ENCODE measurements at regions not wholly inside any gene's neighbourhood (a gene's known extent, or its start where the extent isn't known, plus 50 kb on each side); places are given as distances from the start of the nearest gene placed in this dataset.
"Not testable (repeated sequence)": the region's sequence is repeated elsewhere in the genome, so short reads cannot be mapped to it uniquely, and the experiment has no call there.

- DNase-seq, result no peak
These were observed 156.8 kb upstream of the MSX2 start for GRCh38 chr5:174567506-174568141.

- DNase-seq, result no peak
These were observed 153.7 kb upstream of the MSX2 start for GRCh38 chr5:174570662-174571061.

DNA sequence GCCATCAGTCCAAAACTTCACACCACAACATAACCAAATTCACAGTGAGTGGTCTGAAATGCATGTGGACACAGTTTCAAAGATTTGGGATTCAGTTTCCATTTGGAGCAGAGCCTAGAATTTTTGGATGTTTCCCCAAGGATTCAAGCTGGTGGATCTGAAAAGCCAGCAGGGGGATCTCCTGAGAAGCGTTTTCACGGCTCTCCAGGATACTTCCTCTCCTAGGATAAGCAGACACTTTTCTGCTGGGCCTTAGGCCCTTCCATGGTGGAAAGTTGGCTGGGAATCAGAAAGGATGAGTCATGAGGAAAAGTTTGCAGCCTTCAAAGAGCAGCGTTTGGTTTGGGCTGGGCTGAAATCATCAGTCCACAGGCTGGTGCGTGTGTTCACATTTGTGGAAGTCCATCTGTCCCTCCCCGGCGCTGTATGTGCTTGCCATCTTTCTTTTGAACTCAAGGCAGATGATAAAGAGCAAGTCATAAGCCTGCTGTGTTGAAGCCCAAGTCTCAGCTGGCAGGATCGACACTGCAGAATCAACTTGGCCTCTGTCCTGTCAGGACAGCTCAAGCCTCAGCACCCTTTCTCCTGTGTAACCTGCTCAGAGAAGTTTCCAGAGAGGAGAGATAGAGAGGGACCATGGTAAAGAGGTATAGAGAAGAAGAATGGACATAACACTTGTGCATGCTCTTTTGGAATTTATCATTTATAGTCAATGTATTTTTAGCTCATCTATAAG lies 152.6 kb upstream of the MSX2 start:
- DNase-seq, result no peak

DNA sequence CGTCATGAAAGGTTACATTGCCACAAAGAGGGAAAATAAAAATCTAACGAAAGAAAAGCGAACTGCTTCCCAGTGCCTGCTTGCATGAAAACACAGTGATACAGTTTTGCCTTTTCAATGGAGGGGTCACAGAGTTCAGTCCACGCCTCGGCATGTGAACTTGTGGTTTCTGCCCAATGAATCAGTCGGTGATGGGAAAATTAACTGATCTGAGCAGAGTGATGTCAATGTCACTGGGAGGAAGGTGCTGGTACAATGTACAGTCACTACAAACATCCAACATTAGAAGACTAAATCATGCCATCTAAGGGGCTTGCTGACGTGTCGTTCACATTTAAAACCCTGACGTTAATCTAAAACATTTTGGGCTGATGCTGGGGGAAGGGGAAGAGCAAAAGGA lies 151.8 kb upstream of the MSX2 start:
- DNase-seq, result no peak

DNA sequence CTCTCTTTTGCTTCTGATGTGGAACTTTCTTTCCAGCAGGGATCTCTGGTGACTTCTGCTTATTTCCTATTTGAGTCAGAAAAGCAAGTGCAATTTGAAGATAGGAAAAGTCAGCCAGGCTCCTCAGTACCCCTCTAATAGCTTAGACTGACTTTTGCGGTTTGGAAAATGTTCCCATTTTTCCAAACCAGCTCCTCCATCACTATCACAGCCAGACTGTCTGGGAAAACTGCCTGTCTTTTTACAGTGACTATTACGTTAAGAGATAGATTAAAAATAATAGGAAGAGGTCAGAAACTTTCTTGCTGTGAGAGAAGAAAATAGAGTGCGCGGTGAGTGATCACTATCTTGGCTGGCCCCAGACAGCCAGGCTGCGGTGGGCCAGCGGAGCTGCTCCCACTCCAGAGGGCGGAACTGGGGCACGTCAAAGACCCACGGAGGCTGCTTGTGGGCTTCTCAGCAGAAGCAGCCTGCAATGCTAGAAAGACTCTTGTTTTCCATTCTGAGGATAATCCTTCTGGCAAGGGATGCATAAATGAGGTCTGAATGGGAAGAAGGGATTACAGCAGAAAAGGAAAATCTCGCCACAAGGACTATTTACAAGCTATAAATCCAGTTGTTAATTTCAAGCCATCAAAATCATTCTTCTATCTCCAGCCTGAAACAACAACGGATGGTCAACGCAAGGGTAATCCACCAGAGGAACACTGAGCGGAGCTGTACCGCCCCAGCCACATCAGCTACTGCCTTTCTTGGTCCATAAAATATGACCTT lies 151.0 kb upstream of the MSX2 start:
- DNase-seq, result no peak

GRCh38 chr5:174575043-174575442 lies 149.3 kb upstream of the MSX2 start:
- no peak for DNase-seq

GRCh38 chr5:174576042-174576441 lies 148.3 kb upstream of the MSX2 start:
- no peak for DNase-seq

DNA sequence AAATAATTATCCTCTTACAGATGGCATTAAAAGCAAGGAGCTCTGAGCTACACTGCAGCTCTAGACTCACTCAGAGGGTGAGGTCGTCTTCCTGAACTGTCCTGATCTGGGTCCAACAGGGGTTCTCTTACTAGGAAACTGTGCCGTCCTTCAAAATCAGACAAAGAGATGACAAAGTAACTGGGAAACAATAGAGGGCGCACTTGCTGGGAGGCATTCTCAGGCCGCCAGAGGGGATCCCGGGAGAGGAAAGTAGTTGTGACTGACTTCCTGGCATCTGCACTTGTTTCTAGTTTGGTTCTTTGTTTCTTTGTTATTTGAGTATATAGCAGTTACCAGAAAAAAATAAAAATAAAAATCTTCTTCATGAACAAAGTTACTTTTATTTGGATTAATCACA lies 142.9 kb upstream of the MSX2 start:
- DNase-seq, result no peak

GRCh38 chr5:174581894-174582293 lies 142.5 kb upstream of the MSX2 start:
- DNase-seq, result no peak

DNA sequence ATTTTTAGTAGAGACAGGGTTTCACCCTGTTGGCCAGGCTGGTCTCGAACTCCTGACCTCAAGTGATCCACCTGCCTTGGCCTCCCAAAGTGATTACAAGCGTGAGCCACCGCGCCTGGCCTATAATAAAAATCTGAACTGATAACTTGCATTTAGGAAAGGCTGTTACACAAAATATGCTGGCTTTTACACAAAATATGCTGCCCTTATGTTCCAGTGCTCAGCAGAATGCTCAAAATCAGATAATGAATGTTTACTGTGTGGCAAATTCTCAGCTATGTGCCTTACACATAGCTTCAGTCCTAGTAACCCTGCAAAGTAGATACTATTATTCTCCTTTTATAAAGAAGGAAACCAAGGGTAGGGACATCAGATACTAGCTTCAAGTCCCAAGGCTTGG lies 141.3 kb upstream of the MSX2 start:
- no peak for DNase-seq

DNA sequence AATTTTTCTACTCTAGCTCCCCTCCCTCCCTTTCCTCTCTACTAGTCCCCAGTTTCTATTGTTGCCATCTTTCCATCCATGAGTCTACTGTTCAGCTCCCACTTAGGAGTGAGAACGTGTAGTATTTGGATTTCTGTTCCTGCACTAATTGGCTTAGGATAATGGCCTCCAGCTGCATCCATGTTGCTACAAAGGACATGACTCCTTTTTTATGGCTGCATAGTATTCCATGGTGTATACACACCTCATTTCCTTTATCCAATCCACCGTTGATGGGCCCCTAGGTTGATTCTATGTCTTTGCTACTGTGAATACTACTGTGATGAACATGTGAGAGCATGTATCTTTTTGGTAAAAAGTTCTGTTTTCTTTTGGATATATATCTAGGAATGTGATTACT lies 138.9 kb upstream of the MSX2 start:
- DNase-seq, result no peak

DNA sequence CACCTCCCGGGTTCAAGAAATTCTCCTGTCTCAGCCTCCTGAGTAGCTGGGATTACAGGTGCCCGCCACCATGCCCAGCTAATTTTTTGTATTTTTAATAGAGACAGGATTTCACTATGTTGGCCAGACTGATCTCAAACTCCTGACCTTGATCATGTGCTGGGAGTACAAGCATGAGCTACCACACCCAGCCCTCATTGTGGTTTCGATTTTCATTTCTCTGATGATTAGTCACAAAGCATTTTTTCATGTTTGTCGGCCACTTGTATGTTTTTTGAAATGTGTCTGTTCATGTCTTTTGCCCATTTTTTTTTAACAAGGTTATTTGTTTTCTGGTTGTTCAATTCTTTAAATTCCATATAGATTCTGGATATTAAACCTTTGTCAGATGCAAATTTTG lies 138.2 kb upstream of the MSX2 start:
- DNase-seq, result not testable (repeated sequence)

- no peak for DNase-seq
These were observed 135.4 kb upstream of the MSX2 start for GRCh38 chr5:174589011-174589410.

DNA sequence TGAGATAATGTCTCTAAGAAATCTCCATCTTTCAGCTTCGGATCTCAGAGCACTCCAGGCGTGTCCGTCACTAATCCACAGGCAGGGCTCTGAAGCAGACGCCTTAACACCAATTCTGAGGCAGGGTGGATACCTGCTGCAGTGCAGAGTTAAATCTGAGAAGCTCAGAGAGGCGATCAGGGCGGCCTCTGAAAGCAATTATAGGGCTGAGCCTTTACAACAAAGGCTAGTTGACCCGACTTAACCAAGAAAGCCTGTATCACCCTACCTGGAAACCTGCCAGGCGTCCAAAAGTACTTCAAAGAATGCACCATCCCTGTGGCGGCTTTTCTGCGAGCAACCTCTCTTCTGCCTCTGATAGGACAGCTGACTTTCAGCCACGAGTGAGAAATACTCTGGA lies 134.8 kb upstream of the MSX2 start:
- no peak for DNase-seq

- no peak for DNase-seq
These were observed 133.6 kb upstream of the MSX2 start for GRCh38 chr5:174590820-174591219.

DNA sequence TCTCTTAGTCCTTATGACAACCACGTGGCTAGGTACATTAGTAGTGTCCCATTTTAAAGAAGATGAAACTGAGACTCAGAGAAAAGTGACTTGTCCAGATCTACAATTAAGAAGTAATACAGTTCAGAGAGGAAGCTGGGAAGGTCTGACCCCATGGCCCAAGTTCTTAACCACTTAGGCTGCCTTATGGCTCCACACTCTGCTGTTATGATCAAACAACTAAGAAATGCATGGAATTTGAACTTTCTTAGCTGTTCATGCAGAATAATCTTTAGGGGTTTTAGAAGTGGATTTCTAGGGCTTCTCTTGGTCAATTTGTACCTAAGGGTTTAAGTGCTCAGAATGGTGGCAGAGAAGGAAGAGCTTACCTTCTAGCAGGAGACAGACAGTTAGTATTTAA lies 128.0 kb upstream of the MSX2 start:
- no peak for DNase-seq

DNA sequence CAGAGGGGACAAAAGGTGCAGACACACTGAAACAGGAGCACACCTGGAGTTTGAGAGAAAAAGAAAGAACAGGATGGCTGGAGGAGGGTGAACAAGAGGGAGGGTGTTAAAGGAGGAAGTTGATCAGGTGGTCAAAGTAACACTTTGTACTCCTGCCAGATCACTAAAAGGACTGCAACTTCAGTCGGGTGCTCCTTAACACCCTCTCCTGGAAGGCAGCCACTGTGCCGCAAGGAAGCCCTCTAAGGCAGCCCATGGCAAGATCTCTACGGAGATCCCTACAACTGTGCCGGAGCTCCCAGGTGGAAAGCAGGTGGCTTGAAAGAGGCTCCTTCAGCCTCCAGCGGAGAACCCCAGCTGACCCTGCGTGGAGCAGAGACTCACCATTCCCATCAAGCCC lies 124.4 kb upstream of the MSX2 start:
- DNase-seq, result no peak

DNA sequence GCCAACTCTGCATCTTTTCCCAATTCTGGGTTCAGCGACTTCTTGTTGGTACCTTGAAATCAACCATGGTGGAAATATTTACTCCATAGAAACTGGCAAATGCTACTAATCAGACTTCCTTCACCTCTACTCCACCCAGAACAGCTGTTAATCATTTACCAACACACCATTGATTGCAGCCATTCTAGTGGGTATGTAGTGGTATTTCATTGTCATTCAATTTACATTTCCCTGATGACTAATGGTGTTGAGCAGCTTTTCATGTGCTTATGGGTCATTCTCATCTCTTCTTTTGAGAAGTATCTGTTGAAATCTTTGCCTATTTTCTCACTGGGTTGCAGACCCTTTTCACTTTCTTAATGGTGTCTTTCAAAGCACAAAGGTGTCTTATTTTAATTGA lies 122.4 kb upstream of the MSX2 start:
- DNase-seq, result no peak

DNA sequence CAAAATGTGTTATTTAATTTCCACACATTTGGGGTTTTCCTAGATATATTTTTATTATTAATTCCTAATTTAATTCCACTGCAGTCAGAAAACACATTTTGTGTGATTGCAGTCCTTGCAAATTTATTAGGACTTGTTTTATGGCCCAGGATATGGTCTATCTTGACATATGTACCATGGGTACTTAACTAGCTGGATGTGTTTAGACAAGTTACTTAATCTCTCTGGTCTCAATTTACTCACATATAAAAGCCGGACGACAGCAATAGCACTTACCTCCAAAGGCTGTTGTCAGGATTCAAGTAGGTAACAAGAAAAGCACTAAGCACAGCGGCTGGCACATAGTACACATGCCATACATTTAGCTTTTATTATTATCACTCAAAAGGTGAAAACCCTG lies 118.2 kb upstream of the MSX2 start:
- DNase-seq, result no peak

DNA sequence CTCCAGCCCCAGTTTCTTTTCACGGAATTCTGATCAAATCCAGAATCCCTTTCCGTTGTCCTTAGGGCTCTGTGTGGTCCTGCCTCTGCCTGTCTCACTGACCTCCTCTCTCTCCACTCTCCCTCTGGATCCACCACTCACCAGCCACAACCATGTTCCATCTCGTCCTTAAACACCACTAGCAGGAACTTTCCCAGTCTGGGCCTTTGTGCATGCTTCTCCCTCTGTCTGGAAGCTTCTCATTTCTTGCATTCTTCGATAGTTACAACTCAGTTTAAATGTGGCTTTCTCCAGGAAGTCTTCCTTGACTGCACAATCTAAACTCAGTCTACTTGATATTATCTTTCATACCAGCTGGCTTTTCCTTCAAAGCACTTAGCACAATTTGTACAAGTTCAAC lies 117.7 kb upstream of the MSX2 start:
- DNase-seq, result no peak

DNA sequence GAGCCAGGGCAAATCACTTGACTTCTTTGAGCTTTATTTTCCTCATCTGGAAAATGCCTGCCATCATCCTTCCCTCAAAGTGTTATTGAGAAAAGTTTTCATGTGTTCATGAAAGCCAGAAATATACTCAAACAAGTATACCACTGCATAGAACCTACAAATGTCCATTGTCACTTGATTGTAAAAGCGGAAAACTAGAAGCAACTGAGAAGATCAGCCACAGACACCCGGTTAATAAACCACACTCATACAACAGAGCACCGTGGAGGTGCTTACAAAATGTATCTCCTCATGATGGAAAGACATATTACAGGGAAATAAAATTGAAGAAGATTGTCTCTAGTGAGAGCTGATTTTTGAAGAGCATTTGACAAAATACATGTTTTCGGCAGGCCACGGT lies 117.2 kb upstream of the MSX2 start:
- DNase-seq, result no peak

GRCh38 chr5:174607916-174608315 lies 116.5 kb upstream of the MSX2 start:
- DNase-seq, result no peak

DNA sequence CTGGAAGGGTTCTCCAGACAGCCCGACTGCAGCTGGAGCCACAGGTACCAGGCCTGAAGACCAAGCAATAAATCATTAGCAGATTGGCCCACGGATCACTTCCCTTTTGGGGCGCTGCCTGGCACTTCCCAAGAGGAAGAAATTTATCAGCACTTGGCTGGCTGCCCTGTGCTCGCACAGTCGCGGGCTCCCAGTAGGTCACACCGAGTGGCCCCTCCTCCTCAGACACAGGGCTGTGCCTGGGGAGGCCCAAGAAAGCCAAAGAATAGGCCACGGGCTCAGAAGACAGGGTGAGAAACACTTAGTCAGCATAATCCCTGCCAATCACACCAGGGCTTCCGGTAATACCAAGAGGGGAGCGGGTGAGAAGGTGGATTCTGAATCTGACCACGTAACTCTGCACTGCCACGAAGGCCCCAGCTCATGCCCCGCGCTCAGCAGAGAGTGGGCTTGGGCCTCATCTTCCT lies 115.7 kb upstream of the MSX2 start:
- DNase-seq, result no peak

DNA sequence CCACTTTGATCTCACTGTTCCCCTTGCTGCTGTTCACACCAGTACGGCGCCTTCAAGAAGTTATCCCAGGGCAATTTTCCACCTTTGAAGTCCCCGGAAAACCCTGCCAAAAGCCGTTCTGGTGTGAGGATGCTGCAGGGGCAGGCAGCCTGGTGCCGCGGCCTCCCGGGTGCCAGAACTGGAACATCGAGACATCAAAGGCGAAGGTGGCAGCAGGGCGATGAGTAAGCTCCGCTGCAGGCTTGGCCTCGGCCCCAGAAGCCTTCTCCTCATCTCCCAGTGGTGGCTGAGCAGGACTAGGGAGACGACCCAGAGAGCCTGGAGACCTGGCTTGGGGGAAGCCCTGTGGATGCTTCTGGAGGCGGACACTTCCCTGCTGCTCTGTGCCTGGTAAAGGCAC lies 115.3 kb upstream of the MSX2 start:
- no peak for DNase-seq

All from activated CD8-positive, alpha-beta memory T cell treated with anti-CD3 and anti-CD28 coated beads, Interleukin-2, amount 50 U/mL, for 4 hours (primary cell).